ENCODE measurements at regions not wholly inside any gene's neighbourhood (a gene's known extent, or its start where the extent isn't known, plus 50 kb on each side); places are given as distances from the start of the nearest gene placed in this dataset.

GRCh38 chr2:187017438-187017837, 168.5 kb upstream of the ZSWIM2 start:
- H3K4me3 ChIP-seq (ENCODE audit: insufficient read depth, low read depth, low read length), result no peak overlapping the region
- no peak overlapping the region for H2BK15ac ChIP-seq (ENCODE audit: low read depth, low read length)
- H2AK5ac ChIP-seq (ENCODE audit: low read depth, low read length), result no peak overlapping the region
- no peak overlapping the region for H4K5ac ChIP-seq (ENCODE audit: low read depth, low read length)
- ATAC-seq (ENCODE audit: low read depth) (no peak), DNase-seq (no peak)
- intact Hi-C loops (cut with micrococcal nuclease) (no loop called here), in situ Hi-C loops (cut with MboI; ENCODE audit: low sequenced_read_pairs) (no loop called here), dilution Hi-C loops (cut with HindIII; ENCODE audit: low sequenced_read_pairs, unreplicated experiment) (no loop called here)
- no peaks in the 10 kb centered on the region for H3K27me3 ChIP-seq (ENCODE audit: control insufficient read depth, insufficient read depth, low read length)
- no peak overlapping the region for H4K8ac ChIP-seq (ENCODE audit: low read depth in 2 of 2, low read length in 2 of 2)
- no peak overlapping the region for H3K18ac ChIP-seq (ENCODE audit: low read depth, low read length)
- H3K14ac ChIP-seq (replicated peaks; ENCODE audit: low read depth, low read length), result no peak overlapping the region
- no peaks in the 10 kb centered on the region for H3K9me3 ChIP-seq (ENCODE audit: control insufficient read depth, insufficient read depth, low read length)
- POLR2A ChIA-PET (ENCODE audit: unreplicated experiment), result no interaction called here
- H4K20me1 ChIP-seq (ENCODE audit: insufficient read depth, low read length), result no peaks in the 10 kb centered on the region
- H3K27ac ChIP-seq (ENCODE audit: insufficient read depth, low read length), result no peak overlapping the region
- no peak overlapping the region for H2BK20ac ChIP-seq (ENCODE audit: low read depth, low read length)
- no peak overlapping the region for H2BK5ac ChIP-seq (ENCODE audit: low read depth, low read length, poor library complexity, severe bottlenecking)
- H3K23ac ChIP-seq (ENCODE audit: low read depth, low read length), result no peak overlapping the region
- TF ChIP-seq RCOR1 (IDR thresholded peaks at IDR 0.05; ENCODE audit: insufficient replicate concordance, low read length) (no peak), MAZ (IDR thresholded peaks at IDR 0.05; ENCODE audit: borderline replicate concordance, low read depth, low read length) (no peak), RFX5 (IDR thresholded peaks at IDR 0.05; ENCODE audit: low read depth, low read length) (no peak), CEBPB (IDR thresholded peaks at IDR 0.05; ENCODE audit: low read depth, low read length) (no peak), RAD21 (IDR thresholded peaks at IDR 0.05; ENCODE audit: low read length) (no peak), POLR2A (IDR thresholded peaks at IDR 0.05; ENCODE audit: low read depth, low read length) (no peak), BHLHE40 (IDR thresholded peaks at IDR 0.05; ENCODE audit: low read depth, low read length) (no peak), ELK1 (IDR thresholded peaks at IDR 0.05; ENCODE audit: borderline replicate concordance, low read depth, low read length) (no peak), CTCF (conservative IDR thresholded peaks at IDR 0.05; ENCODE audit: low read depth, low read length) (no peak), SMC3 (IDR thresholded peaks at IDR 0.05; ENCODE audit: low read depth, low read length) (no peak), CHD1 (IDR thresholded peaks at IDR 0.05; ENCODE audit: low read depth, low read length) (no peak), NFE2L2 (IDR thresholded peaks at IDR 0.05; ENCODE audit: low read depth, low read length) (no peak), MAFK (IDR thresholded peaks at IDR 0.05; ENCODE audit: low read depth, low read length) (no peak), MXI1 (IDR thresholded peaks at IDR 0.05; ENCODE audit: borderline replicate concordance, low read depth, low read length) (no peak), FOS (IDR thresholded peaks at IDR 0.05; ENCODE audit: low read depth, low read length) (no peak)
- TF ChIP-seq, protein P1, sequence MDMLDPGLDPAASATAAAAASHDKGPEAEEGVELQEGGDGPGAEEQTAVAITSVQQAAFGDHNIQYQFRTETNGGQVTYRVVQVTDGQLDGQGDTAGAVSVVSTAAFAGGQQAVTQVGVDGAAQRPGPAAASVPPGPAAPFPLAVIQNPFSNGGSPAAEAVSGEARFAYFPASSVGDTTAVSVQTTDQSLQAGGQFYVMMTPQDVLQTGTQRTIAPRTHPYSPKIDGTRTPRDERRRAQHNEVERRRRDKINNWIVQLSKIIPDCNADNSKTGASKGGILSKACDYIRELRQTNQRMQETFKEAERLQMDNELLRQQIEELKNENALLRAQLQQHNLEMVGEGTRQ (IDR thresholded peaks at IDR 0.05; ENCODE audit: low read depth, low read length), result no peak
- CTCF ChIA-PET, result no interaction called here
- BruUV-seq (replicated peaks), result no TSS peak
- no peak overlapping the region for H3K9ac ChIP-seq (ENCODE audit: low read depth, low read length)
- no peak overlapping the region for H4K91ac ChIP-seq (ENCODE audit: insufficient read depth, low read depth, low read length)
- WGBS, 2 experiments (ENCODE audit: extremely low coverage in 2 of 2, insufficient read length in 1 of 2), result no CpG with 5 or more reads among the region's 5 CpGs
- H2AFZ ChIP-seq (replicated peaks; ENCODE audit: low read length, poor library complexity), result no peak overlapping the region
- no peaks in the 10 kb centered on the region for H3K9me1 ChIP-seq (ENCODE audit: insufficient read depth, low read length)
- H3K79me1 ChIP-seq (ENCODE audit: low read depth in 1 of 2, low read length in 2 of 2), result no peaks in the 10 kb centered on the region
- H2BK120ac ChIP-seq (ENCODE audit: low read depth, low read length), result no peak overlapping the region
- H3K4ac ChIP-seq (ENCODE audit: low read depth, low read length), result no peak overlapping the region
- no peak overlapping the region for H3K4me2 ChIP-seq (ENCODE audit: low read depth, low read length)
- H3K4me1 ChIP-seq (ENCODE audit: control insufficient read depth, insufficient read depth, low read length), result no peaks in the 10 kb centered on the region
- no peak overlapping the region for H2AK9ac ChIP-seq (replicated peaks; ENCODE audit: low read depth, low read length, poor library complexity)
- H3K56ac ChIP-seq (ENCODE audit: extremely low read depth, insufficient read depth, low read length), result no peak overlapping the region
- no peaks in the 10 kb centered on the region for H3K36me3 ChIP-seq (ENCODE audit: control insufficient read depth, insufficient read depth, low read length)
